Naive thymus-derived CD8-positive, alpha-beta T cell (primary cell): ENCODE measurements at regions not wholly inside any gene's neighbourhood (a gene's known extent, or its start where the extent isn't known, plus 50 kb on each side); places are given as distances from the start of the nearest gene placed in this dataset.
A peak's percentile ranks its signal among the peaks of the same experiment; 100 is the strongest.

Experiments
- ATAC-seq, 2 donors: fragments of 150-1000 bp; cut with Tn5 transposase in 1 of 2; sonication (Bioruptor Pico), chemical (Tn5 transposase) in 1 of 2; 1 replicate in 1 of 2; 2 replicates in 1 of 2; pipeline ENCODE4 v1.10.0; 2021; ENCODE audit warnings: mild to moderate bottlenecking in 2 of 2, moderate library complexity in 2 of 2
- POLR2A ChIA-PET: fragments of 350-600 bp; sonication (Branson Sonifier 250); formaldehyde crosslinking; loops from one replicate; lab custom pipeline; 2021; ENCODE audit warnings: antibody characterized with exemption; lab: Charles Lee
- DNase-seq, 10 donors: peaks; one replicate each; pipeline versions ENCODE4 v3.0.0 to v3.0.0-alpha.2; 2020 to 2022
- H3K27ac Mint-ChIP-seq, 10 donors: one replicate each; pipeline ENCODE4 v1.8.0; 2020 to 2022; ENCODE audit warnings: mild to moderate bottlenecking in 10 of 10, mixed read lengths in 10 of 10, moderate library complexity in 4 of 10, inconsistent platforms in 1 of 10
- H3K27me3 Mint-ChIP-seq, 5 donors: one replicate each; pipeline ENCODE4 v1.8.0; 2021 to 2022; ENCODE audit warnings: mixed read lengths in 5 of 5
- H3K36me3 Mint-ChIP-seq, 3 donors: one replicate each; pipeline ENCODE4 v1.8.0; 2020 to 2022; ENCODE audit warnings: mixed read lengths in 3 of 3, mild to moderate bottlenecking in 2 of 3, inconsistent platforms in 1 of 3
- H3K4me1 Mint-ChIP-seq, 4 donors: one replicate each; pipeline ENCODE4 v1.8.0; 2021 to 2022; ENCODE audit warnings: mixed read lengths in 4 of 4
- H3K4me3 Mint-ChIP-seq, 10 donors: one replicate each; pipeline ENCODE4 v1.8.0; 2020 to 2022; ENCODE audit warnings: mild to moderate bottlenecking in 10 of 10, mixed read lengths in 10 of 10, moderate library complexity in 6 of 10, inconsistent platforms in 1 of 10
- H3K9me3 Mint-ChIP-seq, 9 donors: one replicate each; pipeline ENCODE4 v1.8.0; 2020 to 2022; ENCODE audit warnings: mixed read lengths in 9 of 9, mild to moderate bottlenecking in 3 of 9, inconsistent platforms in 1 of 9, moderate library complexity in 1 of 9

DNA sequence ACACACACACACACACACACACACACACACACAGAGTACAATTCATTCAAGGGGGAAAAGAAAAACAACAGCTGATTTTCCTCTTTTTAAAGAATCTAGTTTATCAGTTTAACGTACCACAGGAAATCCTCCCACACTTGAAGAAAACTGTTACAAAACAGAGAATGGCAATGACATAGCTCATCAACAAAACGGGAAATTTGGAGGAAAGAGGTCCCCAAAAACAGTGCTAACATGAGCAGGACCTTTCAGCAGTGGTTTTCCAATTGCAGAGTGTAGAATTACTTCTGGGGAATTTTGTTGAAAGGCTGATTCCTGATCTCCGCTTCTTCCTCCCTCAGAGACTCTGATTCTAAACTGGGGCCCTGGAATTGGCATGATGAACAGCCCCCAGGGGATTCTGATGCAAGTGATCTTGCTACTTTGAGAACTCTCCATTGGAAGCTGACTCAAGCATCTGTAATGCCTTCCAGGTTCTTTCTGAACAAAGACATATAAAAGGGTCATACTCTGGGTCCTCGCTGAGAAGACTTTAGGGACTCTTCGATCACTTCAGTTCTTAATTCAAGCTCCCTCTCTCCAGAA is 442.6 kb upstream of the PROK2 start:
- Mint-ChIP-seq H3K27me3 (no peaks in the 10 kb centered on the region), H3K27ac (peak overlapping the region in 2 of 10 donors; percentile 52 to 85), H3K9me3 (peaks cover 17 to 52% (median 37%) of the 10 kb centered on the region in 9 donors)

DNA sequence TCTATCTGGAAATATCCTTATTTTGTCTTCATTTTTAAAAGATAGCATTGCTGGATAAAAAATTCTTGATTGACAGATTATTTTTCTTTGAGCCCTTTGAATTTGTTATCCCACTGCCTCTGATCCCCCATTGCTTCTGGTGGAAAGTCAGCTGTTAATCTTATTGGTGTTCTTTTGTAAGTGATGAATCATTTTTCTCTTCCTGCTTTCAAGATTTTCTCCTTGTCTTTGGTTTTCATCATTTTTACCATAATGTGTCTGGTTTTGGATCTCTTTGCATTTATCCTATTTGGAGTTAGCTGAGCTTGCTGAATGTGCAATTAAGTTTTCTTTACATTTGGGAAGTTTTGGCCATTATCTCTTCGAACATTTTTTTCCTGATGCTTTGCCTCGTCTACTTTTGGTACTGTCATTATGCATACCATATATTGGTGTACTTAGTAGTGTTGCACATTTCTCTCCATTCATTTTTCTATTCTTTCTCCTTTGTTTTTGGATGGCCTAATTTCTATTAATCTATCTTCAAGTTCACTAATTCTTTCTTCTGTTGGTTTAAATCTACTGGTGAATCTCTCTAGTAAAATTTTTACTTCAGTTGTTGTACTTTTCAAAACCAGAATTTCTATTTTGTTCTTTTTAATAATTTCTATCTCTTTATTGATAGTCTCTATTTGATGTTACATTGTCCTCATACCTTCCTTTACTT is 440.0 kb upstream of the PROK2 start:
- POLR2A ChIA-PET = no interaction called here
- H3K27me3 Mint-ChIP-seq = no peaks in the 10 kb centered on the region

More for the DNA sequence above, 442.6 kb upstream of the PROK2 start:
- Mint-ChIP-seq H3K36me3 (peaks cover 0 to 49% (median 10%) of the 10 kb centered on the region in 3 donors), H3K4me1 (peaks cover 0 to 11% (median 9%) of the 10 kb centered on the region in 4 donors), H3K4me3 (no peak overlapping the region)
- POLR2A ChIA-PET = interaction anchor here (0.6 kb wide), 1 partner anchor 470 kb away, joined by 3 read pairs; no protein-coding TSS in a partner anchor
- DNase-seq = no peak
- ATAC-seq = no peak

DNA sequence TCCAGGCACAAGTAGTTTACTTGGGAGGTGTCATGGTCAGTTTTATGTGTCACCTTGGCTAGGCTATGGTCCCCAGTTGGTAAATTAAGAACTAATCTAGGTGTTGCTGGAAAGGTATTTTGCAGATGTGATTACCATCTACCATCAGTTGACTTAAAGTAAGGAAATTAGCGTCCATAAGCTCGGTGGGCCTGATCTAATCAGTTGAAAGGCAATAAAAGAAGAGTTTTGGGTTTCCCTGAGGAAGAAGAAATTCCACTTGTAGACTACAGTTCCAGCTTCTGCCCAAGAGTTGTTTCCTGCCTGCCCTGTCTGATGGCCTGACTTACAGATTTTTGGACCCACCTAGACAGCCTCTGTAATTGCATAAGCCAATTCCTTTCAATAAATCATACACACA is 438.7 kb upstream of the PROK2 start:
- Mint-ChIP-seq H3K4me1 (peaks cover 0 to 11% (median 8%) of the 10 kb centered on the region in 4 donors), H3K27me3 (no peaks in the 10 kb centered on the region), H3K27ac (no peak overlapping the region), H3K4me3 (no peak overlapping the region), H3K36me3 (peaks cover 0 to 49% (median 10%) of the 10 kb centered on the region in 3 donors), H3K9me3 (peaks cover 17 to 52% (median 39%) of the 10 kb centered on the region in 9 donors)
- ATAC-seq (no peak), DNase-seq (no peak)
- POLR2A ChIA-PET = interaction anchor here (0.6 kb wide), 1 partner anchor 12 kb away, joined by 3 read pairs; no protein-coding TSS in a partner anchor

More for the DNA sequence above, 440.0 kb upstream of the PROK2 start:
- no peak overlapping the region for H3K4me3 Mint-ChIP-seq
- H3K4me1 Mint-ChIP-seq = peaks cover 0 to 11% (median 8%) of the 10 kb centered on the region in 4 donors
- DNase-seq = no peak
- peaks cover 0 to 49% (median 10%) of the 10 kb centered on the region in 3 donors for H3K36me3 Mint-ChIP-seq
- H3K9me3 Mint-ChIP-seq = peaks cover 17 to 52% (median 39%) of the 10 kb centered on the region in 9 donors
- H3K27ac Mint-ChIP-seq = no peak overlapping the region
- ATAC-seq = no peak

DNA sequence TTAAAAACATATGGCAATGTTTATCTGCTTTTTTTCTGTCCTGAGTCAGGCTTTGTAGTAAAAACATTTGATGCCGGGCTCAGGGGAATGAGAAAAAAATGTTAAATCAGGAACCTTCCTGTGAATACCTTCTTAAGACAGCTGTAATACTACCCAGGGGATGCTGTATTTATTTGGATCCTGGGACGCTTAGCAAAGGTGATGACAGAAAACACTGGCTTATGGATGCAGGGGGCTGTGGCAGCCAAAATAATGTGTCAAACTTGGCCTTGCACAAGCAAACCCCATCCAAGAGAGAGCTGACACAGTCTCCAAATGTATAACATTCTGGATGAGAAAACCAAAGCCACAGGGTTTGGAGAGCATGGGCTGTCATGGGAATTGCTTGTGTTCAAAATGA is 438.2 kb upstream of the PROK2 start:
- no peak for ATAC-seq
- H3K9me3 Mint-ChIP-seq = peaks cover 17 to 51% (median 38%) of the 10 kb centered on the region in 9 donors
- POLR2A ChIA-PET = interaction anchor here (0.6 kb wide), 1 partner anchor 11 kb away, joined by 3 read pairs; no protein-coding TSS in a partner anchor

DNA sequence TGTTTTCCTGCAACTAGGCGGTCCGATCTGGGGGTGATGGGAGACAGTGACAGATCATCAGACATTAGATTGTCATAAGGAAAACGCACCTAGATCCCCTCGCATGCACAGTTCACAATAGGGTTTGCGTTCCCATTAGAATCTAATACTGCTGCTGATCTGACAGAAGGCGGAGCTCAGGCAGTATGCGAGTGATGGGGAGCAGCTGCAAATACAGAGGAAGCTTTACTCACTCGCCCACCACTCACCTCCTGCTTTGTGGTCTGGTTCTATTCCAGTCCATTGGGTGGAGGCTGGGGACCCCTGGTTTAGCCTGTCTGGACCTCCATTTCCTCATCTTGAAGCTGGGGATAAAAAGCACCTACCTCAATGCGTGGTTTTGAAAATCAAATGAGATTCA is 437.5 kb upstream of the PROK2 start:
- H3K36me3 Mint-ChIP-seq = peaks cover 0 to 42% (median 10%) of the 10 kb centered on the region in 3 donors
- peaks cover 0 to 4% (median 2%) of the 10 kb centered on the region in 4 donors for H3K4me1 Mint-ChIP-seq
- no peak overlapping the region for H3K4me3 Mint-ChIP-seq
- peaks cover 0 to 1% (median 0%) of the 10 kb centered on the region in 5 donors for H3K27me3 Mint-ChIP-seq
- no peak overlapping the region for H3K27ac Mint-ChIP-seq
- ATAC-seq = no peak
- peaks cover 17 to 44% (median 36%) of the 10 kb centered on the region in 9 donors for H3K9me3 Mint-ChIP-seq
- POLR2A ChIA-PET = no interaction called here
- no peak for DNase-seq

More for the DNA sequence above, 438.2 kb upstream of the PROK2 start:
- Mint-ChIP-seq H3K4me3 (no peak overlapping the region), H3K27me3 (peaks cover 0 to 1% (median 0%) of the 10 kb centered on the region in 5 donors), H3K36me3 (peaks cover 0 to 49% (median 10%) of the 10 kb centered on the region in 3 donors), H3K27ac (no peak overlapping the region), H3K4me1 (peaks cover 0 to 10% (median 8%) of the 10 kb centered on the region in 4 donors)
- DNase-seq = no peak

DNA sequence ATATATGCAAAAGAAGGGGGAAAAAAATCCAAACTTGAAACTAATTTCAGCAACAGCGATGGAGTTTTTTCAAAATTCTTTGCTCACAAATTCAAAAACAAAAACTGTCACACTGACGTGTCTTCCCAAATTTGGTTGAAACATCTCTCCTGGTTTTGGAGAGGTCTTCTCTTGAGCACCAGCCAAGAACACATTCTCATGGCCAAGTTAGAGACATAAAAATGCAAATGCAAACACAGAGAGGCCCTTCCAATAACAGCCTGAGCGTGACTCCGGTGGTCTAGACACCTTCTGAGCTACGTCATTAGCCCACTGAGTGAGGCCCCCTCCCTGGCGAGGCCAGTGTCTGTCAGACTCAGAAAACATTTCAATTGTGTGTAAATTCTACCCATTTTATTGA is 436.0 kb upstream of the PROK2 start:
- Mint-ChIP-seq H3K36me3 (peaks cover 0 to 29% (median 7%) of the 10 kb centered on the region in 3 donors), H3K27ac (no peak overlapping the region), H3K27me3 (peaks cover 0 to 3% (median 0%) of the 10 kb centered on the region in 5 donors), H3K4me1 (no peaks in the 10 kb centered on the region), H3K9me3 (peaks cover 10 to 31% (median 29%) of the 10 kb centered on the region in 9 donors), H3K4me3 (no peak overlapping the region)
- DNase-seq = no peak
- no peak for ATAC-seq
- POLR2A ChIA-PET = no interaction called here

DNA sequence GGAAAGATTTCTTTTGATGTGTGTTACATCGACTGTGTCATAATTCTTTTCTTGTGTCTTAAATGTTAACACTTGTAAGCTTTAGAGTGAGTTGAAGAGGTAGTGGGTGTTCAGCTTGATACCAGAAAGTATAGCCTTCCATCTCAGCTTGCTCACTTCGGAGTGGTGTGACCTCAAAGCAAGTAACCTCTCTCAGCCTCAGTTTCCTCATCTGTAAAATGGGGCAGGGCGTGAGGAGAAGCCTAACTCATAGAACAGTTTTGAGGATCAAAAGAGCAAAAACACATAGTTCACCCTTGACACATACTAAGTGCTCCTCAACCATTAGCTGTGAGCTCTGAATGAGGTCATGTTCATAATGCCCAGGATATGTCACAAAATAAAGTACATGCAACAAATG is 434.8 kb upstream of the PROK2 start:
- ATAC-seq (no peak), DNase-seq (no peak)
- no peaks in the 10 kb centered on the region for H3K4me1 Mint-ChIP-seq
- peaks cover 2 to 19% (median 17%) of the 10 kb centered on the region in 9 donors for H3K9me3 Mint-ChIP-seq
- no peak overlapping the region for H3K27ac Mint-ChIP-seq
- peaks cover 0 to 17% (median 0%) of the 10 kb centered on the region in 3 donors for H3K36me3 Mint-ChIP-seq
- H3K27me3 Mint-ChIP-seq = peaks cover 0 to 3% (median 0%) of the 10 kb centered on the region in 5 donors
- H3K4me3 Mint-ChIP-seq = no peak overlapping the region
- POLR2A ChIA-PET = interaction anchor here (0.6 kb wide), 1 partner anchor 23 kb away, joined by 3 read pairs; no protein-coding TSS in a partner anchor

DNA sequence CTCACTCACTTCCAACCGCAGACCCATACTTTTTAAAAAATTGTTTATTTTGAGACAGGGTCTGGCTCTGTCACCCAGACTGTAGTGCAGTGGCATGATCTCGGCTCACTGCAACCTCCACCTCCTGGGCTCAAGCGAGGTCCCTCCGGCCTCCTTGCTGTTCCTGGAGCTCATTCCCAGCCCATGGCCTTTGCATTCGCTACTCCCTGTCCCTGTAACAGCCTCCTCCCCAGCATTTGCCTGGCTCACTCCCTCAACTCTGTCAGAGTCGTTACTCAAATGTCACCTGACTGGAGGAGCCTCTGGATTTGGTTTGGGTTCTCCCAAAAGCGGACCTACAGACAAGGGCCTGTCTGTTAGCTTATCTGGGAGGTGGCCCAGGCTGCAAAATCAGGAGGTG is 432.6 kb upstream of the PROK2 start:
- H3K36me3 Mint-ChIP-seq = no peaks in the 10 kb centered on the region
- DNase-seq = no peak
- H3K27ac Mint-ChIP-seq = peak overlapping the region in 2 of 10 donors; percentile 9 to 63
- no peak for ATAC-seq
- POLR2A ChIA-PET = no interaction called here
- peaks cover 0 to 3% (median 0%) of the 10 kb centered on the region in 5 donors for H3K27me3 Mint-ChIP-seq
- no peaks in the 10 kb centered on the region for H3K4me1 Mint-ChIP-seq
- H3K4me3 Mint-ChIP-seq = no peak overlapping the region
- peaks cover 0 to 3% (median 0%) of the 10 kb centered on the region in 9 donors for H3K9me3 Mint-ChIP-seq

DNA sequence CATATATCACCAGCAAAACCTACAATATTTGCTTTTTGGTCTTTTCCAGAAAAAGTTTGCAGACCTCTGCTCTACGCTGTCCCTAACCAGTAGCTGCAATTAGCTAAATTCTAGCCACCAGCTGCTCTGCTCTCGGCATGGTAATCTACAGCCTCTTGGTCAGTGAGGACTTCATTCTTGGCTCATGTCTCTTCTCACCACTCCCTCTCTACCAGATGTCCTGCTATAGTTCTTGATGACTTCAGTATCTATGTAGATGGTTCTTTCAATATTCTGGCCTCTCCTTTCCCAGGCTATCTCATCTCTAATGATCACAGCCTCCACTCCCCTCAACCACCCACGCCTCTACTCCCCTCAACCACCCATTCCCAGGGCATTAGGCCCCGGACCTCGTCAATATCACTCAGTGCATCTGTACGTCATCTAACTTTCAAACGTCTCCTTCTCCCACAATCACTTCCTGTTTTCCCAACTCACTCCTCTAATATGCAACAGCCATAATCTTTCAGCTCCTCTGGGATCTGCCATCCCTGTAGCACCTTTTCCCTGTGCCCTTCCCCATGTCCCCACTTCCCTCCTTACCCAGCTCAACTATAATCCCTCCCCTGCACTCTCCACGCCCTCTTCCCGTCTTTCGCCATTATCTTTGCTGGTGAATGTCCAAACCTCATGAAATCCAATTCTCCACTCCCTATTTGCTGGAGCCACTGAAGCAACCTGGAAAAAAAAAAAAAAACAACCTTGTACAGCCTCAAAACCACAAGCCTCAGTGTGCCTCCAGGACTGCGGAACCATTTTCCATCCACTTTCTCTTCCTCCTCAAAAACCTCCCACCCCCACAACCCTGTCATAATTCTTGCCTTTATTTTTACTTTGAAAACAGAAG is 429.4 kb upstream of the PROK2 start:
- Mint-ChIP-seq H3K4me3 (no peak overlapping the region), H3K27me3 (peaks cover 0 to 3% (median 0%) of the 10 kb centered on the region in 5 donors), H3K36me3 (no peaks in the 10 kb centered on the region), H3K4me1 (no peaks in the 10 kb centered on the region), H3K27ac (no peak overlapping the region), H3K9me3 (no peaks in the 10 kb centered on the region)
- ATAC-seq (no peak), DNase-seq (no peak)
- POLR2A ChIA-PET = interaction anchor here (0.7 kb wide), 1 partner anchor 192 kb away, joined by 3 read pairs; no protein-coding TSS in a partner anchor

DNA sequence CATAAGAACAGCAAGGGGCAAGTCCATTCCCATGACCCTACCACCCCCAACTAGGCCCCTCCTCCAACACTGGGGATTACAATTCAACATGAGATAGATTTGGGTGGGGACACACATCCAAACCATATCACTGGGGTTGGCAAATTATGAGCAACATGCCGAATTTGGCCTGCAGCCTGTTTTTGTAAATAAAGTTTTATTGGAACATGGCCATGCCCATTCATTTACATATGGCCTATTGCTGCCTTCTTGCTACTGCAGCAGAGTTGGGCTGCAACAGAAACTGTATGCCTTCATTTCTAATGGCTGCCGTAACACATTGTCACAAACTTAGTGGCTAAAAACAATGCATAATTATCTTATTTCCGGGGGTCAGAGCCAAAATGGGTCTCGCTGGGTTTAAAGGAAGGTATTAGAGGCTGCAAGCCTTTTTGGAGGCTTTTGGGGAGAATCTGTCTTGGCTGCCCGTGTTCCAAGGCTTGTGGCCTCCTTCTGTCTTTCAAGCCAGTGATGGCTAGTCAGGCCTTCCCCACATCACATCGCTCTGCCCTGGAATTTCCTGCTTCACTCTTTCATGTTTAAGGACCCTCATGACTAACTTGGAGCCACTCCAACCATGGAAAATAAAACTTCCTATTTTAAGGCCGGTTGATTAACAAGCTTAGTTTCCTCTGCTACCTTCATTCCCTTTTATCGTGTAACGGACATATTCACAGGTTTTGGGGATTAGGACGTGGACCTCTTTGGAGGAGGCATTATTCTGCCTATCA is 428.5 kb upstream of the PROK2 start:
- Mint-ChIP-seq H3K4me1 (no peaks in the 10 kb centered on the region), H3K36me3 (no peaks in the 10 kb centered on the region), H3K27me3 (peaks cover 0 to 3% (median 0%) of the 10 kb centered on the region in 5 donors), H3K4me3 (no peak overlapping the region), H3K9me3 (no peaks in the 10 kb centered on the region), H3K27ac (no peak overlapping the region)
- POLR2A ChIA-PET = no interaction called here
- DNase-seq = no peak
- no peak for ATAC-seq

DNA sequence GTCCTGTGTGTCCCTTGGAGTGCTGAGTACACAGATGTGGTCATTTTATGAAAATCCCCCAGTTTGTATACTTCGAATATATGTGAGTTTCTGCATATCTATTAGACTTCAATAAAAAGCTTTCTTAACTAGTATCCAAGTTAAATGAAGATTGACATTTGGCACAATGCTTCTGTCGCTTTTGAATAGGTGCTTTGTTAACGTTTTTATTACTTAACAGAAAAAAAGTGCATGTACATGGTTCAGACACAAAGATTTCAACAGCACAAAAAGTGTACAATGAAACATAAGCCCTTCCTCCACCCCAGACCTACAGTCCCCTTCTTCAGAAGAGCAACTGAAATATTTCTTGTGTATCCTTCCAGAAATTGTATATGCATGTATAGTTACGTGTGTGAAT is 427.4 kb upstream of the PROK2 start:
- DNase-seq = no peak
- Mint-ChIP-seq H3K36me3 (no peaks in the 10 kb centered on the region), H3K4me1 (no peaks in the 10 kb centered on the region), H3K27me3 (peaks cover 0 to 3% (median 0%) of the 10 kb centered on the region in 5 donors), H3K27ac (no peak overlapping the region), H3K4me3 (no peak overlapping the region), H3K9me3 (no peaks in the 10 kb centered on the region)
- no peak for ATAC-seq
- POLR2A ChIA-PET = no interaction called here

DNA sequence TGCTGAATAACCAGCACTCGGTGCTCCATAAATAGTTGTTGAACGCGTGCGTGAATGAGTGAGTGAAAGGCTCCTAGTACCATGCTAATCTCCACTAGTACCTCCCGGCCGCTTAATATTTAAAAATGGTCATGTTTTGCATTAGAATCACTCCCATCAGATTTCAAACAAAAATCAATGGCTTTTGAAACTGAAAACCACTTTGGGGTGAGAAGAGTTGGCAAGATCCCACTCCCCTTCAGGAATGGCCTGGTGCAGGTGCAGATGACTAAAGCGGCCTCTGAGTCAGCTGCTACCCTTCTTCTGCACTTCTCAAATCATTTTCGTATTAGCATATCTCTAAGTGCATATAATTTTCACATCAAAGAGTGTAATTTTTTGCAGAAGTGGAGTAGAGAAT is 425.3 kb upstream of the PROK2 start:
- H3K9me3 Mint-ChIP-seq = no peaks in the 10 kb centered on the region
- H3K27ac Mint-ChIP-seq = no peak overlapping the region
- ATAC-seq (no peak), DNase-seq (no peak)
- no peaks in the 10 kb centered on the region for H3K36me3 Mint-ChIP-seq
- H3K27me3 Mint-ChIP-seq = peaks cover 0 to 1% (median 0%) of the 10 kb centered on the region in 5 donors
- H3K4me3 Mint-ChIP-seq = no peak overlapping the region
- POLR2A ChIA-PET = no interaction called here
- H3K4me1 Mint-ChIP-seq = no peaks in the 10 kb centered on the region
